GM18951 (cell line): ENCODE measurements at regions not wholly inside any gene's neighbourhood (a gene's known extent, or its start where the extent isn't known, plus 50 kb on each side); places are given as distances from the start of the nearest gene placed in this dataset.

ENCODE experiments used
- POLR2A ChIP-seq: IDR thresholded peaks from 4 replicates; pipeline ENCODE4 v1.6.1; 2011; ENCODE audit warnings: mild to moderate bottlenecking; ENCODE audit not compliant: insufficient read length, insufficient read depth; ENCODE audit errors: extremely low read depth
- in situ Hi-C: fragments of 300-500 bp; cut with MboI; formaldehyde crosslinking; loops from one replicate; pipeline ENCODE4 v1.12.0; 2022; ENCODE audit warnings: low sequenced_read_pairs, mixed read lengths, inconsistent platforms; ENCODE audit not compliant: unreplicated experiment

DNA sequence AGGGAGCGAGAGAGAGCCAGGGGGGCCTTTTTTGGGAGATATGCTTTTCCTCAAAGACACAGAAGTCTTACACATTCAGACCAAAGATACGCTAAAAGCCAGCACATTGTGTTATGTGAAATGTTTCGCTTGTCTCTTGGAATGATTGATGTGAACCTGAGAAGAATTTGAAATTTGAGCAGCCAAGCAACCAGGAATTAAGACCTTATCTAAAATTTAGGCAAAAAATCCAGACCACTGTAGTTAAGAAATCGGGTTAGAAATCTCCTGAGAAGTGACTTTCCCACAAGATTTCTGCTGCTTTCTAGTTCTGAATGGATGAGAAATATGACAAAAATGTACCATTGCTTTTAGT, 223.2 kb upstream of the GMDS start:
- no peak for TF ChIP-seq POLR2A
- in situ Hi-C loops, result no loop called here

DNA sequence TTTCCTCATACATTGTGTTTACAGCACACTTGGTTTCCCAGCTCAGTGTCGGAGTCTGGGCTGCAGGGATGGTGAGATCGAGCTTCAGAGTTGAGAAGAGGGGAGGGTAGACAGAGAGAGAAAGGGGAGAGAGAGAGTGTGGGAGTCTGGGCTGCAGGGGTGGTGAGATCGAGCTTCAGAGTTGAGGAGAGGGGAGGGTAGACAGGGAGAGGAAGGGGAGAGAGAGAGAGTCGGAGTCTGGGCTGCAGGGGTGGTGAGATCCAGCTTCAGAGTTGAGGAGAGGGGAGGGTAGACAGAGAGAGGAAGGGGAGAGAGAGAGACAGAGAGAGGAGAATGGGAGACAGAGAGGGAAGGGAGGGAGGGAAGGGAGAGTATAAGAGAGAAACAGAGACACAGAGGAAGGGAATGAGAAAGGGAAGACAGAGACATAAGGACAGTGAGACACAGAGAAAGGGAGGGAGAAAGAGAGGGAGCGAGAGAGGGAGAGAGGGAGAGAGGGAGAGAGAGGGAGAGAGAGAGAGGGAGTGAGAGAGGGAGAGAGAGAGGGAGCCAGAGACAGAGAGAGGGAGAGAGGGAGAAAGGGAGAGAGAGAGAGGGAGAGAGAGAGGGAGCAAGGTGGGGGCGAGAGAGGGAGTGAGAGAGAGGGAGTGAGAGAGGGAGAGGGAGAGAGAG, 222.7 kb upstream of the GMDS start:
- TF ChIP-seq POLR2A, result no peak
- in situ Hi-C loops, result no loop called here

DNA sequence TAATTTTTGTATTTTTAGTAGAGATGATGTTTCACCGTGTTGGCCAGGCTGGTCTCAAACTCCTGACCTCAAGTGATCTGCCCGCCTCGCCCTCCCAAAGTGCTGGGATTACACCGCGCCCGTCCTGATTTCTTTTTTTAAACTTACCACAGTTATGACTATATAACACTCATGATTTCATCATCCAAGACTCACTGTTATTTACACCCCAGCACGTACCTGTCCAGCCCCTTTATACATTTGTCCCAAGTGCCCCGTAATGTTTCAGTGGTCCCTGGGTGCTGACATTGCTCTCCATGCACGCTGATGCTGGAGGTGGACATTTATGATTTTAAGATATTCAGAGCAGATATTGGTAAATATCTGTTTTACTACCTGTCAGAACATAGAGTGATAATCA, 219.9 kb upstream of the GMDS start:
- no peak for TF ChIP-seq POLR2A
- in situ Hi-C loops, result no loop called here

DNA sequence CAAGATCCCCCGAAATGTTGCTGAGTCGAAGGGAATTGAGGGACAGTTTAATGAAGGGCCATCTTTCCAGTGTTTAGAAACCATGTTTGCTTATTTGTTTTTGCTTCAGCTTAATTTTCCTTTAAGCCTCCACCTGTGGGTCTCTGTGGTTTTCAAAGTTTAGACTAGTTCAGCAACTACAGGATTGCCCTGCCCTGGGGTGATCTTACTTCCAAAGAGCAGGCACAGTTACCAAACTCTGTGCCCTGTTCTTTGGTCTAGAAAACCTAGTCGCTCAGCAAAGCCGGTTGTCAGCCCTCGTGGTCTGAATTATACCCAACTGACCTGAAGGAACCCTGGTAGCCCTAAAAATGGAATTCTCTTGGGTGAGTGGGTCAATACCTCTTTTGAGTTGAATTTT, 219.2 kb upstream of the GMDS start:
- TF ChIP-seq POLR2A, result no peak
- in situ Hi-C loops, result no loop called here

DNA sequence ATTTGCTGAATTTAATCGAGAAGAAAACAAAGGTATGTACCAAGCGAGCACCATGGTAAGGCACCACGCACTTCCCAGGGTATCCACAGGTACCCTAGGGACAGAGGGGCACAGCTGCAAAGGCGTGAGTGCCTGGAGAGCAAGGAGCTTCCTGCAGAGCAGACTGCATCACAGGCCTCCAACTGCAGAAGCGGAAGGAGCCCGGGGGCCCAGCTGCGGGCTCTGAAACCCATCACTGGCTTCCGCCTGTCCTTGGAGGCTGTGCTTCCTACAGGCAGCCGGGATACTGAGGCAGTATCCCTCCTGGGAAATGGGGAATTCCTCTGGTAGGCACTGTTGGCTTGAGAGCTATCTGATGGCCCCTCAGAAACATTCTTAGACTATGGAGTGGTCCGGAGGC, 217.4 kb upstream of the GMDS start:
- in situ Hi-C loops, result no loop called here
- no peak for TF ChIP-seq POLR2A

DNA sequence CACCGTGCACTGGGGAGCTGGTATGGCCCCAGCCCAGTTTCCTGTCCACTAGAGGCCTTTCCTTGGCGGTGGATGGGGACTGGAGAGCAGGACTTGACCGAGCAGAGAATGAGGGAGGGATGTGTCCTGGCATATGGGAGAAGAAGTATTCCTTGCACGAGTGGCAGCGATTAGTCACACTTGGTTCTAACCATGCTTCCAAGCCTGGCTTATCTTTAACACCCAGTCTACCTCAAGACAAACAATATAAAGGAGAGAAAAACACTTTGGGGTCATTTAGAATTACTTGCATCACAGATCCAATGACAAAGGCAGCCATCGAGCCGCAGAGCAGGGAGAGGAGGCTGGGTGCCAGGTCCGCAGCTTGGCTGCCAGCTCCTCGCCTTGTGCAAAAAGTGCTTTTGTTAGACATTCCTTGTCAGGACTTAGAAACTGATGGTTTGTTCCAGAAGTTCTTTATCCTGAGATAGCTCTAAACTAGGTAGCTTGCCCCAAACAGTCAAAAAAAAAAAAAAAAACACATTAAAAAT, 214.9 kb upstream of the GMDS start:
- no peak for TF ChIP-seq POLR2A
- in situ Hi-C loops, result no loop called here

DNA sequence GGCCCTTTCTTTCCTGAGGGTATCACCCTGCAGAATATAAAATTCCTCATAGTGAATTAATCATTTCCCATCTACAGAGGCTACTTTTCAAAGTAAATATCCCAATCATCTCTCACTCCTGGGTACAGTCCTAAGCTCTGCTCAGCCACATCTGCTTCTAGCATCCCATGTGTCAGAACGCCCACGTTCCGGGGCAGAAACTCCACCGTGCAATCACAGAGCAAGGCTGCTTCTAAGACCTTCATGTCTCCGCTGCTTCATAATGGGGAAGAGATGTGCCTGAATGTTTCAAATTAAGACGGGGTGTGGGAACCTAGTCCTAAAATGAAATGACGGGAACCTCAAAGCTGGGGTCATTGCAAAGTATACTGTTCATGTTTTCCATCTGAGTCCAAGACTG, 208.8 kb upstream of the GMDS start:
- in situ Hi-C loops, result no loop called here
- TF ChIP-seq POLR2A, result no peak

DNA sequence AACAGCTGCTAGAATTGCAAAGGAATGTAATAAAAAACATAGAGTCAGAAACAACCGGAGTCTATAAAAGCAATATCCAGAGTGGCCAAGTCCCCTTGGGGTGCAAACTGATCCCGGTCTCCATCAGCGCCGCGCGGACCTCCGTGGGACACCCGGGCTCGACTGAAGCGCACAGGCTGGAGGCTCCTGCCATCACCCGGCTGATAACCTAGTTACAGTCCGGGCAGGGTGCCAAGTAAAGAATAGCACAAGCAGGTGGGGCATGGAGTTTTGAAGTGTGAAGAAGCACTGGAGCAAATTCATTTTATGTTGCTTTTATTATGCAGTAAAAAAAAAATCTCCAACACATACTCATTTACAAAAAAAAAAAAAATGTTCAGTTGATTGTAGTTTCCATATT, 205.1 kb upstream of the GMDS start:
- in situ Hi-C loops, result no loop called here
- TF ChIP-seq POLR2A, result no peak

DNA sequence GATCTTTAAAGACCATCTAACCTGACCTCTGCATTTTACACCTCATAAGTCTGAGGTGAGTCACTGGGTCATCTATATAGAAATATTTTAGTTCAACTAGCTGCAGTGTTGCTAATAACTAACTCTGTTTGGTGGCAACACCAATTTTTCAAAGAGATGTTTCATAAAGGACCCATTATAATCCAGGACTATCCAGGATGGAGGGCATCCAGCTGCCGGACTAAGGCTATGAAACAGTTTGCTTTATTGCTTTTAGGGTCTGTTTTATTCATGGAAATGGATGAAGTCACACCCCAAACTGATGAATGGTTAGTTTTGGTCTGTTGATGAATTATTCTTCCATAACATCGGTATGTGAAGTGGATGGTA, 204.2 kb upstream of the GMDS start:
- no peak for TF ChIP-seq POLR2A
- in situ Hi-C loops, result no loop called here

DNA sequence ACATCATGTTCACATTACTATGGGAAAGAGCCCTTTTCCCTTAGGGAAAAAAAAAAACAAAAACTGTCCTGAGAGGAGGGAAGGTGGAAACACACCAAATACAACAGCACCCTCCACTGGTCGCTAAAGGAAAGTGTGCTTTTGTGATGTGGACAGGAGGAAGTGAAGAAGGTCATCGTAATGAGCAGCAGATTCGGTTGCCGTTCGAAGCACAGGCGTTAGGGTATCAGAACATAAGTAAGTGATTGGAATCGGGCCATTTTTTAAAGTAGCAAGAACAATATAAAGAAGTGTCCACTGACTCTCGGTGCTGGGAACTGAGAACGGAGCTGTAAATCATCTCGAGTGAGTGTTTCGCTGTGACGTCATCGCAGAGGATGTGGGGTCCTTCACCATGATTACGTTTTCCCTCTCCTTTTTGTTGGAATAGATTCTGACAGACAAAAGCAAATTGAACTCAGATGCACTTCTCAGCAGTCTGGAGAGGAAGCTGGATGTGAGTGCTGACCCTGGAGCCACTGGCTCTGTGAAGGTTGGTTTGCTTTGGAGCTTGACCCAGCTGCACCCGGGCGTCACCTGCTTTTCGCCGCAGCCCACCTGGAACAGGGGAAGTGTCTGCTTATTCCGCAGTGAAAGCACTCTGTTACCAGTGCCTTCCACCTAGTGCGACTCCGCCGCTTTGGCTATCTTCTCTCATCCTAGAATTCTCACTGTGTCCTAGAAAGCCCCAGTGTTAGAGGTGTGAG, 203.6 kb upstream of the GMDS start:
- TF ChIP-seq POLR2A, result no peak
- in situ Hi-C loops, result no loop called here

DNA sequence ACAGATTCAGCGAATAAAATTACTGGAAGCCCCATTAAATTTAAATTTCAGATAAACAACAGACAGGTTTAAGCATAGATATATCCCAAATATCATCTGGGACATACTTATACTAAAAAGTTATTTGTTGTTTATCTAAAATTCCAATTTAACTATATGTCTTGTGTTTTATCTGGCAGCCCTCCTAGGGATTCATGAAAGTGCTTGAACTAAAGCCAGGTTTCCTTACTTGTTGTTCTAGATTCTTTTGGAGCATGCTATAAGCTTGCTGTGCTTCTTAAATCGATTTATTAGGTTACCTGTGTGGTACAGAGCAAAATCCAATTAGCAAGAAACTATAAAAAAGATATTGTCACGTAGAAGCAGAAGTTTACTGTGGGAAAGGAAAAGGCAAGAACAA, 202.5 kb upstream of the GMDS start:
- in situ Hi-C loops, result no loop called here
- TF ChIP-seq POLR2A, result no peak

DNA sequence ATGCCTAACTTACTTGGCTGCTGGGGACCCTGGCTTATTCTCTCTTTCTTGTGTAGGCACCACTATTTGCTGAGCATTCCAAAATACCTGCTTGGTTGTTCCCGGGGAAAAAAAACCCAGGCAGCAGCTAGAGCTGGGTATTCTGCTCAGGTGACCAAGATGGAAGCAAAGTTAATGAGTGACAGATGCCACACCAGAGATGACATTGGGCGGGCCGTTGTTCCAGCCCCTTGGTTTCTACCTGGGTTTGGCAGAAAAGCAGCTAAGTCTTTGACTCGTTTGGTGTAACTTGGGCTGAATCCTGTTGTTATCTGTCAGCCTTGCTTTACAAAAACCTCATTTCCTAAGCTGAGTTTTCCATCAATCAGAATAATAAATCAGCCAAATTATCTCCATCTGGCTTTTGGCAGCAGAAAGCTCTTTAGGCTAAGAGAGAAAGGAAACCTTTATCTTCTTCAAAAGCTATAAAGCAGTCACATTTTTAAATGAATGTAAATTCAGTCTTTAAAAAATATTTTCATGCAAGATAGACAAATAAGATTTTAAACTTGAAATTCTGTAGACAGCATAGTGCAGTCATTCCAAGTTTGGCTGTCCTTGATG, 202.0 kb upstream of the GMDS start:
- no peak for TF ChIP-seq POLR2A
- in situ Hi-C loops, result no loop called here

DNA sequence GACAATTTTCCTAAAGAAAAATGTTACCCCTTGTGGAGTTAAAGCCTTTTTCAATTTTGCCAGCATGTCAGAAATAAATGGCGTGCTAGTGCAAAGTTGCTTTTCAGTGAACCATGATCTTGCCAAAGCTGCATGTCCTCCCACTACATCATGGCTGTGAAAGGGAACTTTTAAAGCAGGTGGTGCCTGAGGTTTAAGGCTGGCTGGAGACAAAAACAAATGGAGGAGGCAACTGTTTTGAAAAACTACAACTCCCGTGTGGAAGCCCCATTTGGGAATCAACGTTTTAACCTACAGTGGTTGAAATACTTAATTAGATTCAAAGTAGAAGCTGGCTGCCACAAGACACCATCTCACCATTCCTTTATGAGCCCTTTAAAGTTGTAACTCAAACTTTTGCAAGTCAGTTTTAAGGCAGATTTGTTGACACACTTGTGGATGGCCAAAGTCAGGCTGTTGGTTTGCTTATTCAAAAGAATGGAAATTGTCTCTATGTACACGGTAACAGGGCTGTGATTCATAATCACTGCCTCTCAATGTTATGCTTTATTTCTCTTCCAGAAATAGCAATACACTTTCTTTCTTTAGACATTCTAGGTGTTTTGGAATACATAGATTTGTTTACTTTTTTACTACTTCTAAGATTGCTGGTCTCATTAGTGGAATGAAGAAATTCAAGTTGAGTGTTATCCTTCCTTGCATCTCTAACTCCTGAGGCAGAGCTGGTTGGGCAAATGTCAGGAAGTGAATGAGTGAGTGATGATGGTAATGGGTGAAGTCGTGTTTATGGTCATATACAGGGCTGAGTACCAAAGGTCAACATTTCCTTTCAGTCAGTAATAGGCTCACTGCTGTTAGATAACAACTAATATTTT, 196.4 kb upstream of the GMDS start:
- in situ Hi-C loops, result no loop called here
- TF ChIP-seq POLR2A, result no peak
